ENCODE measurements at regions not wholly inside any gene's neighbourhood (a gene's known extent, or its start where the extent isn't known, plus 50 kb on each side); places are given as distances from the start of the nearest gene placed in this dataset.

DNA sequence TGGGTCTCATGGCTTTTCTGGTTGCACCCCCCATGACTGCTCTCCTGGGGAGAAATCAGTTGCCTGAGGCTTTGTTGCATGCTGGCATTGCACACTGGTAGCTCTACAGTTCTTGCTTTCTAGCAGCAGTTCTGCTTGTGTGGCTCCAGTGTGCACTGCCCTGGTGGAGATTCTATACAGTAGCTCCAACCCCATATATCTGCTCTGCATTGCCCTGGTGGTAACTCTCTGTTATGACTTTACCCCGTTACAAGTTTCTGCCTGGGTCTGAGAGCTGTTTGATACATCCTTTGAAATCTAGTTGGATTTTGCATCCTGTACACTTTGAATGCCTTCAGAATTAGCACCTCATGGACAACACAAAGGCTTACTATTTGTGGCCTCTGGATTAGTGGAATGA, 241.4 kb upstream of the EPHA5 start:
- no peak overlapping the region for H3K4me2 ChIP-seq (ENCODE audit: low read length)
- no peak overlapping the region for H3K9ac ChIP-seq (ENCODE audit: low read length)
- no peaks in the 10 kb centered on the region for H3K27me3 ChIP-seq (ENCODE audit: insufficient read depth, low read length)
- DNase-seq (ENCODE audit: low read depth) (no peak), FAIRE-seq (no peak)
- H3K4me1 ChIP-seq (ENCODE audit: insufficient read depth, low read length) = no peaks in the 10 kb centered on the region
- Mint-ChIP-seq H3K27me3 (ENCODE audit: low read depth, unreplicated experiment) (no peaks in the 10 kb centered on the region), H3K9me3 (ENCODE audit: unreplicated experiment) (no peaks in the 10 kb centered on the region), H3K36me3 (ENCODE audit: low read depth, unreplicated experiment) (no peaks in the 10 kb centered on the region), H3K4me3 (ENCODE audit: unreplicated experiment) (no peak overlapping the region), H3K27ac (ENCODE audit: unreplicated experiment) (no peak overlapping the region), H3K4me1 (ENCODE audit: low read depth, unreplicated experiment) (peaks cover 1% of the 10 kb centered on the region)
- no peaks in the 10 kb centered on the region for H3K36me3 ChIP-seq (ENCODE audit: insufficient read depth, low read length)
- H3K9me3 ChIP-seq (ENCODE audit: insufficient read depth, low read depth, low read length) = no peaks in the 10 kb centered on the region
- TF ChIP-seq, protein P1, sequence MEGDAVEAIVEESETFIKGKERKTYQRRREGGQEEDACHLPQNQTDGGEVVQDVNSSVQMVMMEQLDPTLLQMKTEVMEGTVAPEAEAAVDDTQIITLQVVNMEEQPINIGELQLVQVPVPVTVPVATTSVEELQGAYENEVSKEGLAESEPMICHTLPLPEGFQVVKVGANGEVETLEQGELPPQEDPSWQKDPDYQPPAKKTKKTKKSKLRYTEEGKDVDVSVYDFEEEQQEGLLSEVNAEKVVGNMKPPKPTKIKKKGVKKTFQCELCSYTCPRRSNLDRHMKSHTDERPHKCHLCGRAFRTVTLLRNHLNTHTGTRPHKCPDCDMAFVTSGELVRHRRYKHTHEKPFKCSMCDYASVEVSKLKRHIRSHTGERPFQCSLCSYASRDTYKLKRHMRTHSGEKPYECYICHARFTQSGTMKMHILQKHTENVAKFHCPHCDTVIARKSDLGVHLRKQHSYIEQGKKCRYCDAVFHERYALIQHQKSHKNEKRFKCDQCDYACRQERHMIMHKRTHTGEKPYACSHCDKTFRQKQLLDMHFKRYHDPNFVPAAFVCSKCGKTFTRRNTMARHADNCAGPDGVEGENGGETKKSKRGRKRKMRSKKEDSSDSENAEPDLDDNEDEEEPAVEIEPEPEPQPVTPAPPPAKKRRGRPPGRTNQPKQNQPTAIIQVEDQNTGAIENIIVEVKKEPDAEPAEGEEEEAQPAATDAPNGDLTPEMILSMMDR (IDR thresholded peaks at IDR 0.05; ENCODE audit: insufficient read depth, low read depth, low read length) = no peak
- no peak for TF ChIP-seq EZH2 (IDR thresholded peaks at IDR 0.05; ENCODE audit: insufficient read depth, low read length)
- H3K79me2 ChIP-seq (ENCODE audit: insufficient read depth, low read length) = no peaks in the 10 kb centered on the region
- H3K4me3 ChIP-seq (ENCODE audit: insufficient read depth, low read depth, low read length) = no peak overlapping the region
- H4K20me1 ChIP-seq (ENCODE audit: insufficient read depth, low read length) = no peaks in the 10 kb centered on the region
- no peak overlapping the region for H3K27ac ChIP-seq (ENCODE audit: low read depth, low read length)
- no peak overlapping the region for H2AFZ ChIP-seq (ENCODE audit: low read depth, low read length)

DNA sequence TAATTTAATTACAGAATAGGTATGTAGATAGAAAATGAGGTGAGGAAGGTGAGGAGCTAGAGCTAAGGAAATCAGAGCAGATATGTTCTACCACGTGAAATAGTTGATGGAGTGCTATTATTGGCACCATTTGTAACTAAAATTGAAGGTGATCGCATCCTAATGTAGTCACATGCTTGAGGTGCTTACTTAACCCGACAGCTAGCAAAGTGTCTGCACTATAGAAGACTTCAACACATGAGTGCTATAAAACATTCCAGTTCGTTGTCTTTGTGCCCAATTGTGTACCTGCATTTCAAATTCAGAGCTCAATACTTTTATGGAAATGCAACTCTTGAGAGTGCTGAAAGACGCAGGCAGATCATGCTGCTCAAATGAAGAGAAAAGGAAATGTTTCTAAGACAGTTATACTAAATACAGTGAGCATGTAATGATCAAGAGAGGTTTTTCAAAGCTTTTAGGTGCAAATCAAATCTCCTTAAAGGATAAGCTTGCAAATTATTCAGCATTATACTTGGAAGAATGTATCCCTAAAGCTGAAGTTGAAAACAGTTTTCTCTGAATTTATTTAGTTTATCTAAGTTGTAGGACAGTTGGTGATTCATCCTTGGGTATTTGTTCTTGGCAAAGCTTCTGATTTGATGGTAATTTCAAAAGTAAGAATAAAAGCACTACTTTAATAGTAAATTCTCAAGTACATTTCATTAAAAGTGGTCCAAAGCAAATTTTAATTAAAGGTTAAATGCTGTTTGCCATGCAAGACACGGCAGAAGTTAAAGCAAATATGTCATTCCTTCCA, 223.9 kb upstream of the EPHA5 start:
- Mint-ChIP-seq H3K27ac (ENCODE audit: unreplicated experiment) (no peak overlapping the region), H3K4me3 (ENCODE audit: unreplicated experiment) (no peak overlapping the region), H3K27me3 (ENCODE audit: low read depth, unreplicated experiment) (no peaks in the 10 kb centered on the region), H3K36me3 (ENCODE audit: low read depth, unreplicated experiment) (no peaks in the 10 kb centered on the region), H3K9me3 (ENCODE audit: unreplicated experiment) (no peaks in the 10 kb centered on the region), H3K4me1 (ENCODE audit: low read depth, unreplicated experiment) (no peaks in the 10 kb centered on the region)
- no peak overlapping the region for H3K27ac ChIP-seq (ENCODE audit: low read depth, low read length)
- no peak overlapping the region for H2AFZ ChIP-seq (ENCODE audit: low read depth, low read length)
- no peaks in the 10 kb centered on the region for H4K20me1 ChIP-seq (ENCODE audit: insufficient read depth, low read length)
- H3K4me3 ChIP-seq (ENCODE audit: insufficient read depth, low read depth, low read length) = no peak overlapping the region
- H3K27me3 ChIP-seq (ENCODE audit: insufficient read depth, low read length) = no peaks in the 10 kb centered on the region
- no peaks in the 10 kb centered on the region for H3K4me1 ChIP-seq (ENCODE audit: insufficient read depth, low read length)
- H3K9ac ChIP-seq (ENCODE audit: low read length) = no peak overlapping the region
- no peaks in the 10 kb centered on the region for H3K9me3 ChIP-seq (ENCODE audit: insufficient read depth, low read depth, low read length)
- DNase-seq (ENCODE audit: low read depth) = peak; percentile 44
- FAIRE-seq = no peak
- no peaks in the 10 kb centered on the region for H3K79me2 ChIP-seq (ENCODE audit: insufficient read depth, low read length)
- no peak overlapping the region for H3K4me2 ChIP-seq (ENCODE audit: low read length)
- TF ChIP-seq, protein P1 (IDR thresholded peaks at IDR 0.05; ENCODE audit: insufficient read depth, low read depth, low read length) = no peak
- TF ChIP-seq EZH2 (IDR thresholded peaks at IDR 0.05; ENCODE audit: insufficient read depth, low read length) = no peak
- H3K36me3 ChIP-seq (ENCODE audit: insufficient read depth, low read length) = no peaks in the 10 kb centered on the region

DNA sequence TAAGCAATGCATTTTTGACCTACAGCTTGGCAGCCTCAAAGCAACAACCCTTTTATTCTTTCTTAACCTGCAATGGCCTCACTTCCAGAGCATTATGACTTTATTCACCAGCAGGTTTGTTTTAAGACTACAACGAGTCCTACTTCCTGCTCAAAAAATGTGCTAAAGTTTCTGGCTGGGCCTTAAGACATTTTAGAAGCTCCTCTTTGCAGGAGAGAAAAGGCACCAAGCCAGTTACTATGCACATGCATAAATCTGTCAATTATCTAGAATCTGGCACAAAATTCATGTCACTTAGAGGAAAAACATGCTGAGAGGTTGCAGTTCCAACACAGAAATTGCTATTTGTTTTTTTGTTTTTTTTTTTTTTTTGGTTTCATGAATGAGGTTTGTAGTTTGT, 223.0 kb upstream of the EPHA5 start:
- H4K20me1 ChIP-seq (ENCODE audit: insufficient read depth, low read length) = no peaks in the 10 kb centered on the region
- H3K4me3 Mint-ChIP-seq (ENCODE audit: unreplicated experiment) = no peak overlapping the region
- TF ChIP-seq EZH2 (IDR thresholded peaks at IDR 0.05; ENCODE audit: insufficient read depth, low read length) = no peak
- TF ChIP-seq, protein P1 (IDR thresholded peaks at IDR 0.05; ENCODE audit: insufficient read depth, low read depth, low read length) = no peak
- H2AFZ ChIP-seq (ENCODE audit: low read depth, low read length) = no peak overlapping the region
- H3K27me3 Mint-ChIP-seq (ENCODE audit: low read depth, unreplicated experiment) = no peaks in the 10 kb centered on the region
- no peak overlapping the region for H3K27ac Mint-ChIP-seq (ENCODE audit: unreplicated experiment)
- FAIRE-seq (no peak), DNase-seq (ENCODE audit: low read depth) (no peak)
- no peaks in the 10 kb centered on the region for H3K9me3 Mint-ChIP-seq (ENCODE audit: unreplicated experiment)
- H3K79me2 ChIP-seq (ENCODE audit: insufficient read depth, low read length) = no peaks in the 10 kb centered on the region
- no peaks in the 10 kb centered on the region for H3K4me1 Mint-ChIP-seq (ENCODE audit: low read depth, unreplicated experiment)
- no peaks in the 10 kb centered on the region for H3K27me3 ChIP-seq (ENCODE audit: insufficient read depth, low read length)
- H3K36me3 Mint-ChIP-seq (ENCODE audit: low read depth, unreplicated experiment) = no peaks in the 10 kb centered on the region
- no peaks in the 10 kb centered on the region for H3K36me3 ChIP-seq (ENCODE audit: insufficient read depth, low read length)
- no peak overlapping the region for H3K4me2 ChIP-seq (ENCODE audit: low read length)
- H3K9ac ChIP-seq (ENCODE audit: low read length) = no peak overlapping the region
- H3K4me1 ChIP-seq (ENCODE audit: insufficient read depth, low read length) = no peaks in the 10 kb centered on the region
- H3K27ac ChIP-seq (ENCODE audit: low read depth, low read length) = no peak overlapping the region
- H3K4me3 ChIP-seq (ENCODE audit: insufficient read depth, low read depth, low read length) = no peak overlapping the region
- H3K9me3 ChIP-seq (ENCODE audit: insufficient read depth, low read depth, low read length) = no peaks in the 10 kb centered on the region

All from astrocyte (in vitro differentiated cells and primary cell).